Activated naive CD4-positive, alpha-beta T cell treated with anti-CD3 and anti-CD28 coated beads, Interleukin-2, amount 50 U/mL, for 72 hours (primary cell): ENCODE measurements at regions not wholly inside any gene's neighbourhood (a gene's known extent, or its start where the extent isn't known, plus 50 kb on each side); places are given as distances from the start of the nearest gene placed in this dataset.
"Not testable (repeated sequence)": the region's sequence is repeated elsewhere in the genome, so short reads cannot be mapped to it uniquely, and the experiment has no call there.

ENCODE experiments used
- ATAC-seq, 2 donors: fragments of 150-1000 bp; cut with Tn5 transposase; 2 replicates each; pipeline ENCODE4 v1.10.0; 2021; ENCODE audit warnings: mild to moderate bottlenecking in 2 of 2, moderate library complexity in 2 of 2
- DNase-seq, 2 donors: peaks; one replicate each; pipeline ENCODE4 v3.0.0; 2021 to 2022; ENCODE audit warnings: low spot score in 2 of 2
- H3K27ac Mint-ChIP-seq, 2 donors: one replicate each; pipeline ENCODE4 v1.8.0; 2022; ENCODE audit warnings: mild to moderate bottlenecking in 2 of 2, mixed read lengths in 2 of 2
- H3K36me3 Mint-ChIP-seq, 2 donors: one replicate each; pipeline ENCODE4 v1.8.0; 2022; ENCODE audit warnings: mixed read lengths in 2 of 2
- H3K9me3 Mint-ChIP-seq, 2 donors: one replicate each; pipeline ENCODE4 v1.8.0; 2022; ENCODE audit warnings: mixed read lengths in 2 of 2

DNA sequence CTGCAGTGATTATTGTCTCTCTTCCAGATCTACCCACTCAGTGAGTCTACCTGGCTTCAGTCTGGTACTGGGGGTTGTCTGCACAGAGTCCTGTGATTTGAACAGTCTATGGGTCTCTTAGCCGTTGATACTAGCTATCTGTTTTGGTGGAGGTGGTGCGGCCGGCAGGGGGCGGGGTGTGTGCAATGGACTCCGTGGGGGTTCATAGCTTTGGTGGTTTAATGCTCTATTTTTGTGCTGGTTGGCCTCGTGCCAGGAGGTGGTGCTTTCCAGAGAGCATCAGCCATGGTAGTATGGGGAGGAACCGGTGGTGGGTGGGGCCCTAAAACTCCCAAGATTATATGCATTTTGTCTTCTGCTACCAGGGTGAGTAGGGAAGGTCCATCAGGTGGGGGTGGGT is 1120.1 kb upstream of the FAM98A start:
- ATAC-seq: no peak
- no peaks in the 10 kb centered on the region for H3K36me3 Mint-ChIP-seq
- H3K9me3 Mint-ChIP-seq: peaks cover 17 to 18% of the 10 kb centered on the region in 2 donors
- no peak overlapping the region for H3K27ac Mint-ChIP-seq
- DNase-seq: no peak

DNA sequence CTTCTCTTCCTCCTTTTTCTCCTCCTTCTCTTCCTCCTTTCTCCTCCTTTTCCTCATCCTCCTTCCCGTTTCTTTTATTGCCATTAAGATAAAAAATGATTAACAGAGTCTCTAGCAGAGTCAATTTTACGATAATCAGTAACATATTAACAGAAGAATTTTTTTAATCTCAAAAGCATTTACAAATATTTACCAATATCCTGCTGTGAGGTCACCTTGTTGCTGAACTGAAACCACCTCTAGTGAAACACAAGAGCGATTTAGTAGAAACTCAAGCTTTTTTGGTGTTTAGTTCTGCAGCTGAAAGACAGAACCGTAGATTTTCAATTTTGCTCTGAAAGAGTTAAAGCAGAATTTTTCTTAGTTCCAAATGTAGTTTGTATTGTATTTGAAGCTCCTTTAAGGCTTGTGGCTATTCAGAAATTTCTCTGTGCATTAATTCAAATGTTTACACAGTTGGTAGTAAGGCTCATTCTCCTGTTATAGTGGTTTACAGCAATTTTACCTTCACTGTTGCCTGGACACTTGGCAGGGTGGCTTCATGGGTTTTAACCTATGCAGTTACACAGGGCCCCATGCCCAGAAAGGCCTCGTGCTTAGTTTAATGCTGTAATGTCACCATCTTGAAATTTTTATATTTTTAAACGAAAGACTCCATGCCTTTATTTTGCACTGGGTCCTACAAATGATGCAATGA is 1106.6 kb upstream of the FAM98A start:
- ATAC-seq (no peak), DNase-seq (no peak)
- H3K9me3 Mint-ChIP-seq: peaks cover 9 to 13% of the 10 kb centered on the region in 2 donors
- no peak overlapping the region for H3K27ac Mint-ChIP-seq
- no peaks in the 10 kb centered on the region for H3K36me3 Mint-ChIP-seq

DNA sequence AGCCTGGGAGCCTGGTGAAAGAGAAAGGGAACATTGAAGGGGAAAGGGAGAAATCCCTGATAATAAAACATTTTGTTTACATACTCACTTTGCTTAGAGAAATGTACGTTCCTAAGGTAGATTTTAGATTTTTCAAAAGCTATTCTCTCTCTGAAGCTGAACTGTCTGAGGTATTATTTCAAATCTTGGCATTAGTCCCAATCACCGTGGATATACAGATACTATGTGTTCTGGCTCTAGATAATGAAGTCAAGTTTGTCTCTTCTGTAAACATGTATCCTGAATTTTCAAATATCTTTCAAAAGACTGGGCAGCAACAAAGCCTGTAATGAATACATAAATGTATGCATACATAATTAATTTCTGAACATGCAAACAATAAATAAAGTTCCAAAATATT is 1104.2 kb upstream of the FAM98A start:
- H3K9me3 Mint-ChIP-seq: peaks cover 6 to 7% of the 10 kb centered on the region in 2 donors
- ATAC-seq: no peak
- no peak for DNase-seq
- H3K36me3 Mint-ChIP-seq: no peaks in the 10 kb centered on the region
- H3K27ac Mint-ChIP-seq: no peak overlapping the region

DNA sequence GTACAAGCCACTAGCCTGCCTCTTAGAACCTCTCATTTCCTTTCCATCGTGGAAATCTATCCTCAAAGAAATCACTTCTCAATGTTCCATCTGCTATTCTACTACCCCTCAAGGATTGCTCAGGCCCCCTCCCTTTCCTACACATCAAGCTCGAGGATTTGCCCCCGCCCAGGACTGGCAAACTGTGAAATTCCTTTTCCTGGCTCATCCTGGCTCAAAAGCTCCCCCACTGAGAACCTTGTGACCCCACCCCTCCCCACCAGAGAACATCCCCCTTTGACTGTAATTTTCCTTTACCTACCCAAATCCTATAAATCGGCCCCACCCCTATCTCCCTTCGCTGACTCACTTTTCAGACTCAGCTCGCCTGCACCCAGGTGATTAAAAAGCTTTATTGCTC is 1103.3 kb upstream of the FAM98A start:
- not testable (repeated sequence) for H3K9me3 Mint-ChIP-seq, DNase-seq, H3K27ac Mint-ChIP-seq, ATAC-seq, H3K36me3 Mint-ChIP-seq

DNA sequence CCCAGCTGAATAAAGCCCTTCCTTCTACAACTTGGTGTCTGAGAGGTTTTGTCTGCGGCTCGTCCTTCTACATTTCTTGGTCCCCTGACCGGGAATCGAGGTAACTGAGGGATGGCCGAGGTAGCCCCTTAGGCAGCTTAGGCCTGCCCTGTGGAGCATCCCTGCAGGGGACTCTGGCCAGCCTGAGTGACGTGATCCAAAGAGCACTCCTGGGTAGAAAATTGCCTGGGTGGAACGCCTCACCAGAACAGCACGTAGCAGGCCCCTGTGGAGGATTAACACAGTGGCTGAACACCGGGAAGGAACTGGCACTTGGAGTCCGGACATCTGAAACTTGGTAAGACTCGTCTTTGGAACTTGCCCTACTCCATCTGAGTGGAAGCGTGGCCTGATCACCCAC is 1078.5 kb upstream of the FAM98A start:
- H3K27ac Mint-ChIP-seq, H3K36me3 Mint-ChIP-seq, H3K9me3 Mint-ChIP-seq, ATAC-seq, DNase-seq: not testable (repeated sequence)

DNA sequence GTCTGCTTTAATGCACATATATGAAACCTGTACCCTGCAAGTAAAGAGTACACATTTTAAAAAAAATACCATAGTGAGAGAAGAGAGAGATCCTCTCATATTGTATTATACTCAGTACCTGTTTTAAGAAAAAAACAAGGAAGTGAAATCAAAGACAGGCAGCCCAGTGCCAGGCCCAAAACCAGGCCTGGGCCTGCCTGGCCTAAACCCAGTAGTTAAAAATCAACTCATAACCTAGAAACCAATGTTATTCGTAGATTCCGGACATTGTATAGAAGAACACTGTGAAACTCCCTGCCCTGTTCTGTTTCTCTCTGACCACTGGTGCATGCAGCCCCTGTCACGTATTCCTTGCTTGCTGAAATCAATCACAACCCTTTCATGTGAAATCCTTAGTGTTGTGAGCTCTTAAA is 1078.0 kb upstream of the FAM98A start:
- not testable (repeated sequence) for H3K27ac Mint-ChIP-seq, H3K36me3 Mint-ChIP-seq, ATAC-seq, H3K9me3 Mint-ChIP-seq, DNase-seq

DNA sequence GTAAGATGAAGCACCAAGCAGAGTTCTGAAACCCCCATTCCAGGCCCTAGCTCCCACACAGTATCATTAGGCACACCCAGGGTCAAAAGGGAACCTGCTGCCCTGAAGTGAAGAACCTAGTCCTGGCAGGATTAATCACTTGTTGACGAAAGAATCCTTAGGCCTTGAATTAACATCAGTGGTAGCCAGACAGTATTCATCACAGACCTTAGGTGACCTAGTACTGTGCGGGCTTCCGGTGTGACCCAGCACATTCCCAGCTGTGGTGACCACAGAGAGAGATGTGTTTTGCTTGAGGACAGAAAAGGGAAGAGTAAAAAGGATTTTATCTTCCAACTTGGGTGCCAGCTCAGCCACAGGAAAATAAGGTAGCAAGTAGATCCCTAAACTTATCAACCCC is 1071.4 kb upstream of the FAM98A start:
- Mint-ChIP-seq H3K27ac (no peak overlapping the region), H3K36me3 (no peaks in the 10 kb centered on the region), H3K9me3 (peaks cover 0 to 9% of the 10 kb centered on the region in 2 donors)
- ATAC-seq (no peak), DNase-seq (no peak)

DNA sequence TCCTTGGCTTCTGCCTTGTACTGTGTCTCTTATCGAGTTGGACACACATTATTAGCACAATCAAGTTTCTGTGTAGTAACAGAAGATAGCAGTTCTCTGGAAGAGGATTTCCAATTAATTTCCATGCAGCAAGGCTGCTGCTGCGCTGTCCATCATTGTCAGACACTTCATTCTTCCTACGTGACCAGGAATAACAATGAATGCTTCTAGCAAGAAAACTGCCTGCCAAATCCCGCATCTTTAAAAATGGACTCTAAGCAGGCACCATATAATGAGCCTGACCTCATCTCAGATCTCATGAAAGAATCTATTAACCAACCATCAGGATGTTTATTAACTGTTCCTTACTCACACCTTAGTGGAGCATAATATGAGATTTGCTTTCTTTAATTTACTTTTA is 1067.7 kb upstream of the FAM98A start:
- H3K36me3 Mint-ChIP-seq: no peaks in the 10 kb centered on the region
- ATAC-seq (no peak), DNase-seq (no peak)
- H3K9me3 Mint-ChIP-seq: peaks cover 0 to 13% of the 10 kb centered on the region in 2 donors
- no peak overlapping the region for H3K27ac Mint-ChIP-seq

DNA sequence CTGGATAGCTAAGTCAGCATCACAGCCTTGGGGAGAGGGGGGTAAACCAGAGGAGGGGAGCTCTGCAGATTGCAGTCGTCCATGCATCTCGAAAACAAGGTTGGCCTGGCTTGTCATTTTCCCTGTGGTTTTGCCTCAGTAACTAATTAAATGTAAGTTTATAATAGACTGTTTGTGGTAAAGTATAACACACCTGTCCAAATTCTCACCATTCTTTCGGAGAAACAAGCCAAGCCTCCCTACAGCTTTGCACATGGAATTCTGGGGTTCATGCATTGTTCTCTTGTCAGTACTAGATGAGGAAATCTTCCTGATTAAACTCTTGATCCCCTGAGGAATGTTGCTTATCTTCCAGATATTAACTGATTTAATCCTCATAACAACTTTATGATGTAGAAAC is 1065.2 kb upstream of the FAM98A start:
- DNase-seq (no peak), ATAC-seq (no peak)
- Mint-ChIP-seq H3K36me3 (no peaks in the 10 kb centered on the region), H3K27ac (no peak overlapping the region), H3K9me3 (peaks cover 4 to 13% of the 10 kb centered on the region in 2 donors)

DNA sequence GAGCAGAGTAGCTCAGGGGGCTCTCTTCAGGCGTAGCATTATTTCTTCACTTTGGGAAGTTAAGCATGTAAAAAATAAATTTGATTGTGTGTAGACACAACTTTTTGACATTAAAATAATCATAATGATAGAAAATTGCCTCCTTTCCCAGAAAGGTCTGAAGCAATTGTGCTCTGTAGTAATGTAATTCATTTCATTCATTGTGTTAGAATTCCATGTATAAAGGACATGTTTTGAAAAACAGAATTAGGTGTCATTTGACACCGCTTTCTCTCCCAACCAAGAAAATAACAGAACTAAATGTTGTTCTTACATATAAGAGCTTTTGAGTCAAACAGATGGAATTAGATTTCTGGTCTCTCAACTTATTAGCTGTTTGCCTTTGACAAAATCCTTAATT is 1064.2 kb upstream of the FAM98A start:
- Mint-ChIP-seq H3K9me3 (peaks cover 4 to 13% of the 10 kb centered on the region in 2 donors), H3K27ac (no peak overlapping the region), H3K36me3 (no peaks in the 10 kb centered on the region)
- ATAC-seq (no peak), DNase-seq (no peak)

DNA sequence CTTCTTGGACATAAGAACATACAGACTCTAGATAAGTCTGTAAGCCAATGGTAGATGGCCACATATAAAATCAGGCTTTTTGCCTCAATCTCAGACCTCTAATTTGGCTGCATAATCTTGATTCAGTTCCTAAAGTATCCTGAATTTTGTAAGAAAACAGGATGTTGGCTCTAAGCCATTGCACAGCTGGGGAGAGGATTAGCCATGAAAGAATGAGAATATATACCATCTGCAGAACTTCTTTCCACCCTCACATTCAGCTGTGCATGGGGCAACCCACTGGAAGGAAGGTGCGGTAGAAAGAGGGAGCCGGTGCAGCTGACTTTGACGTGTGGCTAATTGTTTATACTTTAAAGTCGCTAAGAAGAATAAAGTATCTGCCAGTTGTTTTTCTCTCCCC is 1061.6 kb upstream of the FAM98A start:
- no peak for ATAC-seq
- Mint-ChIP-seq H3K36me3 (no peaks in the 10 kb centered on the region), H3K27ac (no peak overlapping the region), H3K9me3 (peaks cover 4 to 13% of the 10 kb centered on the region in 2 donors)
- DNase-seq: no peak

DNA sequence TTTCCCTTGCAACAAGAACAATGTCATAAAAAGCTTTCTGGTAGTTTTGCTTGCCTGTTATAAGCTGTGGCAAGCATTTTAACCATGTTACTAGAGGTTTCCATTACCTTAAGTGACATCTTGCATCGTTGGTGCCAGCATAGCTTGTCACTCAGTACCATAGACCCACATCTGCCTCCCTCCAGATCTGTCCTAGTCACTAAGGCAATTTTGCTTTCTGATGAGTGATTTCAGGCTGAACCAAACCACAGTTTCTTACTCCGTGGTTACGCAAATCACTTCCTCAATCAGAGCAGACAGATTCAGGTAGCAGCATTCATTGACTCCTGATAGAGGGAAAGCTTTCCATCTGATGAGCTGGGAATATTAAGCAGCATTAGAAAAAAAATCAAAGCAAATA is 1057.5 kb upstream of the FAM98A start:
- no peak for ATAC-seq

DNA sequence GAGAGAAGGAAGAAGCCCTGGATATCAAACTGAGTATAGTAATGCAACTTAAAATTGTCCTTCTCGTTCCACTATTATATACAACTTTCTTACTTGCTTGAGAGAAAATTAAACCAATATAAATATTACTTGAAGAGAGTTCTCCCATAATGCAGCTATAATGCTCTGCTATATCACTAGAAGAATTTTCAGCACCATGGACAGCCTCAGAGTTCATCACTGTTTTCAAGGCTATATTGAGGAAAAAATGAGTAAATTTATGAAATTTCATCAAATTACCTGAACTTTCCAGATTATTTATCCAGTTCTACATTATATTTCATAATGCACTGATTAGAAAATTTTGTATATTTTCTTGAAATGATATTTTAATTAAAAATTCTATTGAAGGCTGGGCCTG is 1053.5 kb upstream of the FAM98A start:
- Mint-ChIP-seq H3K9me3 (peaks cover 7% of the 10 kb centered on the region in 2 donors), H3K36me3 (peaks cover 0 to 7% of the 10 kb centered on the region in 2 donors), H3K27ac (no peak overlapping the region)
- DNase-seq (no peak), ATAC-seq (no peak)

More for the DNA sequence above, 1057.5 kb upstream of the FAM98A start:
- H3K9me3 Mint-ChIP-seq: peaks cover 2 to 3% of the 10 kb centered on the region in 2 donors
- H3K36me3 Mint-ChIP-seq: no peaks in the 10 kb centered on the region
- no peak for DNase-seq
- no peak overlapping the region for H3K27ac Mint-ChIP-seq

DNA sequence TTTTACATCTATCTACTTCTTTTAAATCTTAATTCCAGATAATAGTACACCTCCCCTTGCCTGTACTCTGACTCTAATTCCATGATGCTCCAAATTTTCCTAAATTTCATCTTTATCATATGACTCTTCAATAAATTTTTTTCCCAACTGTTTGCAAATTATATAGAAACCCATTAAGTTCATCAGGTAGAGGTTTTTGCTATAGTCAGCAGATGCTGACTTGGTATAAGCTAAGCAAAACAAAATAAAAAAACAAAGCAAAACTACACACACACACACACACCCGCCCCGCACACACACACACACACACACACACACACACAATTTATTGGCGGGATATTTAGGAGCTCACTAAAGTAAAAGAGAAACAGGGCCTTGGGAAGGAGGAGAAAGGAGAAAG is 1047.8 kb upstream of the FAM98A start:
- ATAC-seq (no peak), DNase-seq (no peak)
- peaks cover 18 to 24% of the 10 kb centered on the region in 2 donors for H3K9me3 Mint-ChIP-seq
- H3K27ac Mint-ChIP-seq: no peak overlapping the region
- H3K36me3 Mint-ChIP-seq: peaks cover 0 to 7% of the 10 kb centered on the region in 2 donors

DNA sequence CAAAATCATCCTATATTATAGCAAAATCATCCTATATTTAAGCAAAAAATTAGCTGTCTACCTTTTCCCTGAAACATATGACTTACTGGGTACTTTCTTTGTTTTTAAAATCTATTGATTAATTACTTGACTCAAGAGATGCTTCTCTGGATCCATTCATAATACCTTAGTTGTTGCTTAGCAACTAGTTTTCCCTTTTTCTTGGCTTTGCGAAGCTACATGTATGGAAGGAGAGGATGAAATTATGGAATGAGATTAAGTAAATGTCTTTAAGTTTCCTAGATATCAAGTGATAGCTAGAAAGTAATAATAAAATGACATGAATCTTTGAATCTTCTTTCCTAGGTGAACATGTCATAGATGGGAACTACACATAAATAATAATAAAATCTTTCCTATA is 1033.2 kb upstream of the FAM98A start:
- Mint-ChIP-seq H3K9me3 (peaks cover 28 to 29% of the 10 kb centered on the region in 2 donors), H3K36me3 (peaks cover 0 to 9% of the 10 kb centered on the region in 2 donors), H3K27ac (no peak overlapping the region)
- ATAC-seq (no peak), DNase-seq (no peak)

DNA sequence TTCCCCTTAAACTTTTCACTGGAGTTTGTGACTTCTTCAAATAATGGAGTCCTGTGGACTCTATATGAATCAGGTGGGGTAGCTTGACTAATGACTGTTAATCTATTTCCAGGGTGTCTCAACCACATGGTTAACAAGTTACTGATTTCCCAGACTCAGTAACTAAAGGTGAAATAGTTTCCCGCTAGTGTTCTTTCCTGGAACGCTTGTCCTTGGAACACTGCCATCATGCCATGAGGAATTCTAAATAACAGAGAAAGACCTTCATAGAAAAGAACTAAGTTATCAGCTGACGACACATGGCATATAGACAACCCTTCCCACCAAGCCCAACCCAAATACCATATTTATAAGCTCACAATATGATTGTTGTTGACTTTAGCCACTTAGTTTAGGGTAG is 1027.9 kb upstream of the FAM98A start:
- Mint-ChIP-seq H3K36me3 (no peaks in the 10 kb centered on the region), H3K27ac (no peak overlapping the region), H3K9me3 (peaks cover 14 to 23% of the 10 kb centered on the region in 2 donors)
- no peak for ATAC-seq
- no peak for DNase-seq

DNA sequence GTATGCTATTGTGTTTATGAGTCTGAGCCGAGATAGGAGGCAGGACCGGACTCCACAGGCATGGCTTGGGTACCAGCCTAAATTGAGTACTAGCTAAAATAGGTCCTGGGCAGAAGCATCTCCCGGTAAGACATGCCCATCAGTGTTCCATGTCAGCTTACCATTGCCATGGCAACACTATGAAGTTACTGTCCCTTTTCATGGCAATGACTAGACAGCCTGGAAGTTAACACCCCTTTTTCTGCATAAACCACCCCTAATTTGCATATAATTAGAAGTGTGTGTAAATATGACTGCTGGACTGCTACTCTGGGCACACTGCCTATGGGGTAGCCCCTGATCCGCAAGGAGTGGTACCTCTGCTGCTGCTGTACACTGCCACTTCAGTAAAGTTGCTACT is 1005.1 kb upstream of the FAM98A start:
- no peak for DNase-seq
- no peak for ATAC-seq
- H3K9me3 Mint-ChIP-seq: peaks cover 5 to 9% of the 10 kb centered on the region in 2 donors
- H3K36me3 Mint-ChIP-seq: no peaks in the 10 kb centered on the region
- H3K27ac Mint-ChIP-seq: no peak overlapping the region

DNA sequence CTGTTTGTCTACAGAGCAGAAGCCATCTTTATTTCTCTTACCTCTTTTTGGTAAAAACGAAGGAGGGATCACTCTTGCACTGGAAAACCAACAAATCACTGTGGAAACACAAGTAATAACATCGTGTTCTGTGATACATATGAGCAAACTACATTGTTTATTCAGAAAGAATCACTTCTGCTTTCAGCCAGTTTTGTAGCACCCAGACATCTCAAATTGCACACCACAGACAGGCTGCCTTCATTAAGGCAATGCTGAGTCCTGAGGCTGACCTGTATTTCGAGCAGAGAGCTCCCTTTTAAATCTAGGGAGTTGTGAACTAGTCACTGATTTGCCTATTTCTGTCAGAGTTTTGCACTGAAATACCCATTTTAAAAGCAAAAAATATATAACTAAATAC is 1003.2 kb upstream of the FAM98A start:
- Mint-ChIP-seq H3K27ac (no peak overlapping the region), H3K9me3 (peaks cover 0 to 7% of the 10 kb centered on the region in 2 donors), H3K36me3 (no peaks in the 10 kb centered on the region)
- no peak for DNase-seq
- ATAC-seq: no peak
